DOHH2 (cell line): ENCODE measurements at regions not wholly inside any gene's neighbourhood (a gene's known extent, or its start where the extent isn't known, plus 50 kb on each side); places are given as distances from the start of the nearest gene placed in this dataset.

Experiments used
- H3F3A ChIP-seq: fragments of 200-600 bp; sonication (generic), shearing (Covaris generic); 2 replicates; pipeline ENCODE4 v1.6.0; 2016; ENCODE audit warnings: antibody characterized with exemption, mild to moderate bottlenecking; ENCODE audit not compliant: control insufficient read depth, insufficient read depth
- H3K27ac ChIP-seq: fragments of 200-600 bp; sonication (generic); 2 replicates; pipeline ENCODE4 v1.5.1; 2014; ENCODE audit warnings: low read depth, mild to moderate bottlenecking, low read length, moderate library complexity
- H3K27me3 ChIP-seq: fragments of 200-600 bp; sonication (generic); 2 replicates; pipeline ENCODE4 v1.6.1; 2014; ENCODE audit warnings: mild to moderate bottlenecking, low read length, mixed read lengths; ENCODE audit not compliant: control insufficient read depth
- H3K36me3 ChIP-seq: fragments of 200-600 bp; sonication (generic); 2 replicates; pipeline ENCODE4 v1.6.1; 2014; ENCODE audit warnings: mild to moderate bottlenecking, low read length, moderate library complexity, mixed read lengths; ENCODE audit not compliant: control insufficient read depth
- H3K4me1 ChIP-seq: fragments of 200-600 bp; sonication (generic); 2 replicates; pipeline ENCODE4 v1.6.1; 2014; ENCODE audit warnings: mild to moderate bottlenecking, low read length, mixed read lengths; ENCODE audit not compliant: control insufficient read depth
- H3K4me2 ChIP-seq: fragments of 200-600 bp; sonication (generic); 2 replicates; pipeline ENCODE4 v1.6.0; 2014; ENCODE audit warnings: mild to moderate bottlenecking, low read length, moderate library complexity
- H3K4me3 ChIP-seq: fragments of 200-600 bp; sonication (generic); 2 replicates; pipeline ENCODE4 v1.5.1; 2014; ENCODE audit warnings: mild to moderate bottlenecking, low read length, mixed read lengths
- H3K79me2 ChIP-seq: fragments of 200-600 bp; sonication (generic); 2 replicates; pipeline ENCODE4 v1.6.1; 2014; ENCODE audit warnings: mild to moderate bottlenecking, low read length, mixed read lengths; ENCODE audit not compliant: control insufficient read depth
- H3K9me2 ChIP-seq: fragments of 200-600 bp; sonication (generic); replicated peaks from 2 replicates; pipeline ENCODE4 v1.6.1; 2014; ENCODE audit warnings: mild to moderate bottlenecking, low read length, mixed read lengths; ENCODE audit not compliant: control insufficient read depth
- H3K9me3 ChIP-seq: fragments of 200-600 bp; sonication (generic); 2 replicates; pipeline ENCODE4 v1.6.1; 2014; ENCODE audit warnings: antibody characterized with exemption, low read length, mixed read lengths; ENCODE audit not compliant: control insufficient read depth, insufficient read depth
- H4K20me1 ChIP-seq: fragments of 200-600 bp; sonication (generic); 2 replicates; pipeline ENCODE4 v1.6.0; 2014; ENCODE audit warnings: low read depth, mild to moderate bottlenecking, antibody characterized with exemption, low read length, moderate library complexity; ENCODE audit not compliant: control insufficient read depth, insufficient read depth
- EZH2phosphoT487 ChIP-seq: fragments of 200-600 bp; sonication (generic); IDR thresholded peaks from 2 replicates; pipeline ENCODE4 v1.6.1; 2017; ENCODE audit warnings: borderline replicate concordance, mild to moderate bottlenecking, antibody characterized with exemption, low read length, moderate library complexity, mixed read lengths
- TF ChIP-seq, protein P1 (sequence below): fragments of 200-600 bp; sonication (generic); IDR thresholded peaks from one replicate; pipeline ENCODE4 v1.5.1; 2014; ENCODE audit warnings: antibody characterized with exemption, mild to moderate bottlenecking, low read depth, low read length; ENCODE audit not compliant: poor library complexity, severe bottlenecking

DNA sequence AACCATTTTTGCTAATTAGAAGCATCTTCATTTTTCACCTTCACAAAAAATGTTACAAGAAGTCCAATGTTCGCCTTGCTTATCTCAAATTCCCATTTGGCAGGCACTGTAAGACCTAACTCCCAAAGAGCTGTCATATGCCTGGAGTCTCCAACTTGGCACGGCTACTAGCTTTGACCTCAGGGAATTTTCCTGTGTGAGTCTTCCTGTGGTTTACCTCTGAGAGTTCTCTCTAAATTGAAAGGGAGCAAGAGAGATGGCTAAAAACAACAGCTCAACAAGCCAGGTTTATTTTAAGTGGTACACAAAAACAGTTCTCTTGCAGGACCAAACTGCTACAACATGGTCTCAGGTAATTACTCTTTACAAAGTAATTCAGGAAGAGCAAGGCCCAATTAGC, 756.0 kb upstream of the ADGRL2 start:
- no peak for TF ChIP-seq EZH2phosphoT487
- TF ChIP-seq, protein P1, sequence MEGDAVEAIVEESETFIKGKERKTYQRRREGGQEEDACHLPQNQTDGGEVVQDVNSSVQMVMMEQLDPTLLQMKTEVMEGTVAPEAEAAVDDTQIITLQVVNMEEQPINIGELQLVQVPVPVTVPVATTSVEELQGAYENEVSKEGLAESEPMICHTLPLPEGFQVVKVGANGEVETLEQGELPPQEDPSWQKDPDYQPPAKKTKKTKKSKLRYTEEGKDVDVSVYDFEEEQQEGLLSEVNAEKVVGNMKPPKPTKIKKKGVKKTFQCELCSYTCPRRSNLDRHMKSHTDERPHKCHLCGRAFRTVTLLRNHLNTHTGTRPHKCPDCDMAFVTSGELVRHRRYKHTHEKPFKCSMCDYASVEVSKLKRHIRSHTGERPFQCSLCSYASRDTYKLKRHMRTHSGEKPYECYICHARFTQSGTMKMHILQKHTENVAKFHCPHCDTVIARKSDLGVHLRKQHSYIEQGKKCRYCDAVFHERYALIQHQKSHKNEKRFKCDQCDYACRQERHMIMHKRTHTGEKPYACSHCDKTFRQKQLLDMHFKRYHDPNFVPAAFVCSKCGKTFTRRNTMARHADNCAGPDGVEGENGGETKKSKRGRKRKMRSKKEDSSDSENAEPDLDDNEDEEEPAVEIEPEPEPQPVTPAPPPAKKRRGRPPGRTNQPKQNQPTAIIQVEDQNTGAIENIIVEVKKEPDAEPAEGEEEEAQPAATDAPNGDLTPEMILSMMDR = no peak
- H4K20me1 ChIP-seq = no peaks in the 10 kb centered on the region
- no peaks in the 10 kb centered on the region for H3K9me3 ChIP-seq
- no peaks in the 10 kb centered on the region for H3K36me3 ChIP-seq
- no peaks in the 10 kb centered on the region for H3K9me2 ChIP-seq
- no peaks in the 10 kb centered on the region for H3F3A ChIP-seq
- no peak overlapping the region for H3K4me3 ChIP-seq
- no peaks in the 10 kb centered on the region for H3K79me2 ChIP-seq
- no peak overlapping the region for H3K27ac ChIP-seq
- H3K4me1 ChIP-seq = no peaks in the 10 kb centered on the region
- no peak overlapping the region for H3K4me2 ChIP-seq
- no peaks in the 10 kb centered on the region for H3K27me3 ChIP-seq

- Histone ChIP-seq H3K4me3 (no peak overlapping the region), H3K27me3 (no peaks in the 10 kb centered on the region), H3K27ac (no peak overlapping the region), H3K4me2 (no peak overlapping the region), H3K4me1 (no peaks in the 10 kb centered on the region), H3F3A (no peaks in the 10 kb centered on the region), H3K9me2 (no peaks in the 10 kb centered on the region), H3K9me3 (no peaks in the 10 kb centered on the region), H3K36me3 (no peaks in the 10 kb centered on the region), H4K20me1 (no peaks in the 10 kb centered on the region), H3K79me2 (no peaks in the 10 kb centered on the region)
- TF ChIP-seq, protein P1 = no peak
- TF ChIP-seq EZH2phosphoT487 = no peak
Measured at GRCh38 chr1:81042225-81042624, 758.5 kb upstream of the ADGRL2 start.

- Histone ChIP-seq H3K4me1 (no peaks in the 10 kb centered on the region), H3F3A (no peaks in the 10 kb centered on the region), H3K9me3 (no peaks in the 10 kb centered on the region), H3K79me2 (no peaks in the 10 kb centered on the region), H3K36me3 (no peaks in the 10 kb centered on the region), H3K27me3 (no peaks in the 10 kb centered on the region), H3K4me3 (no peak overlapping the region), H4K20me1 (no peaks in the 10 kb centered on the region), H3K27ac (no peak overlapping the region), H3K9me2 (no peaks in the 10 kb centered on the region), H3K4me2 (no peak overlapping the region)
- TF ChIP-seq EZH2phosphoT487 = no peak
- TF ChIP-seq, protein P1 = no peak
Measured at GRCh38 chr1:81034291-81034690, 766.4 kb upstream of the ADGRL2 start.
